ENCODE measurements at regions not wholly inside any gene's neighbourhood (a gene's known extent, or its start where the extent isn't known, plus 50 kb on each side); places are given as distances from the start of the nearest gene placed in this dataset.
A peak's percentile ranks its signal among the peaks of the same experiment; 100 is the strongest.

DNA sequence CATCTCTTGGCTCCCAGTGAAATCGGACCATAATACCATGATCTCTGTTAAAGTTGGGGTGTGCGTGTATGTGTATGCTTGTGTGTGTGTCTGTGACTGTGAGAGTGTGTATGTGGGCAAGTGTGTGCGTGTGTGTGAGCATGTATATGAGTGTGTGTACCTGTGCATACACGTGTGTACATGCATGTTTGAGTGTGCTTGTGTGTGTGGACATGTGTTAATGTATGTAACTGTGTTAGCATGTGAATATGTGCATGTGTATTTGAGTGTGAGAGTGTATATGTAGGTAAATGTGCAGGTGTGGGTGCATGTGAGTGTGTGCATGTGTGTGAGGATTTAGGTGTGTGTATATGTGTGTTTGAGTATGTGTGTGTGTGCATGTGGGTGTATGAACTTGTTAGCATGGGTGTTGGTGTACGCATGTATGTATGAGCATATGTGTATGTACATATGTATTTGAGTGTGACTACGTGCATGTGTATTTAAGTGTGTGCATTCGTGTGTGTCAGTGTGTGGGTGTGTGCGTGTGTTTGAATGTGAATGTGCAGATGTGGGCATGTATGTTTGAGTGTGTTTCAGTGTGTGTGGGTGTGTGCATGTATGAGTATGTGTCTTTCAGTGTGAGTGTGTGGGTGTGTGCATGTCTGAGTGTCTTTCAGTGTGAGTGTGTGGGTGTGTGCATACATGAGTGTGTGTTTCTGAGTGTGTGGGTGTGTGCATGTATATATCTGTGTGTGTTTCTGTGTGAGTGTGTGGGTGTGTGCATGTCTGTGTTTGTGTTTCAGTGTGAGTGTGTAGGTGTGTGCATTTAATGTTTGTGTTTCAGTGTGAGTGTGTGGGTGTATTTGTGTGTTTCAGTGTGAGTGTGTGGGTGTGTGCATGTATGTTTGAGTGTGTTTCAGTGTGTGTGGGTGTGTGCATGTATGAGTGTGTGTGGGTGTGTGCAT lies 183.2 kb downstream of the SOX9 start:
- no peaks in the 10 kb centered on the region for H3K9me3 ChIP-seq (ENCODE audit: control insufficient read depth, insufficient read depth, low read length)
- peaks cover 21% of the 10 kb centered on the region for H3K4me1 ChIP-seq (ENCODE audit: control insufficient read depth, insufficient read depth, low read length)
- no peak overlapping the region for H3K4me3 ChIP-seq (ENCODE audit: low read depth, low read length)
- no peaks in the 10 kb centered on the region for H3K27me3 ChIP-seq (ENCODE audit: control insufficient read depth, insufficient read depth, low read length)
- no peaks in the 10 kb centered on the region for H3K36me3 ChIP-seq (ENCODE audit: control insufficient read depth, insufficient read depth, low read length)
- no peak overlapping the region for H3K27ac ChIP-seq (ENCODE audit: low read depth, low read length)
- 83% methylated on average over 8 of the region's 8 CpGs for WGBS (ENCODE audit: insufficient coverage)
- no peak for DNase-seq (ENCODE audit: low read depth in 4 of 6, low spot score in 6 of 6)

GRCh38 chr17:72304859-72305258 lies 184.0 kb downstream of the SOX9 start:
- Histone ChIP-seq H3K27me3 (ENCODE audit: control insufficient read depth, insufficient read depth, low read length) (no peaks in the 10 kb centered on the region), H3K36me3 (ENCODE audit: control insufficient read depth, insufficient read depth, low read length) (no peaks in the 10 kb centered on the region), H3K27ac (ENCODE audit: low read depth, low read length) (no peak overlapping the region), H3K9me3 (ENCODE audit: control insufficient read depth, insufficient read depth, low read length) (no peaks in the 10 kb centered on the region), H3K4me3 (ENCODE audit: low read depth, low read length) (no peak overlapping the region), H3K4me1 (ENCODE audit: control insufficient read depth, insufficient read depth, low read length) (peaks cover 16% of the 10 kb centered on the region)
- no peak for DNase-seq (ENCODE audit: low read depth in 4 of 6, low spot score in 6 of 6)
- 93% methylated on average over 8 of the region's 10 CpGs for WGBS (ENCODE audit: insufficient coverage)

GRCh38 chr17:72305472-72305871 lies 184.7 kb downstream of the SOX9 start:
- Histone ChIP-seq H3K4me1 (ENCODE audit: control insufficient read depth, insufficient read depth, low read length) (peaks cover 12% of the 10 kb centered on the region), H3K36me3 (ENCODE audit: control insufficient read depth, insufficient read depth, low read length) (no peaks in the 10 kb centered on the region), H3K9me3 (ENCODE audit: control insufficient read depth, insufficient read depth, low read length) (no peaks in the 10 kb centered on the region), H3K27me3 (ENCODE audit: control insufficient read depth, insufficient read depth, low read length) (no peaks in the 10 kb centered on the region), H3K27ac (ENCODE audit: low read depth, low read length) (peak overlapping the region; percentile 3), H3K4me3 (ENCODE audit: low read depth, low read length) (no peak overlapping the region)
- DNase-seq (ENCODE audit: low read depth in 4 of 6, low spot score in 6 of 6), result no peak
- 40% methylated on average over 1 of the region's 6 CpGs for WGBS (ENCODE audit: insufficient coverage)

DNA sequence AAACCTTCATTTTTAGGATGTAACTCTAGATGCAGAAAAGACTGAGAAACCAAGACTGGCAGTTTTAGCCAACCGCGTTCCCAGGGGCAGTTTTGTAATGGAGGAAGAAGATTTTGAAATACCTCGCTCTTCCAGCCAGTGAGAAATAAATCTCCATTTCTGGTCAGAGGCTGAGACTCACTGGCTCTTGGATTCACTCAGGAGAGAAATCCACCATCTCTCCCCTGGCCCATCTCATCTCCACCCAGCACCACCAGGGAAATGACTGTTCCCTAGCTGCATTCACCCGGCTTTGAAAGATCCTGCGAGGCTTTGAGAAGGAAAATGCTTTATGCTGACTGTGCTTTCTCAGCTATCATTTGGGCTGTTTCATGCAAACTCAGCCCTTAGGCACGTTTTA lies 185.2 kb downstream of the SOX9 start:
- no peak for DNase-seq (ENCODE audit: low read depth in 4 of 6, low spot score in 6 of 6)
- Histone ChIP-seq H3K27ac (ENCODE audit: low read depth, low read length) (peak overlapping the region; percentile 3), H3K27me3 (ENCODE audit: control insufficient read depth, insufficient read depth, low read length) (no peaks in the 10 kb centered on the region), H3K9me3 (ENCODE audit: control insufficient read depth, insufficient read depth, low read length) (no peaks in the 10 kb centered on the region), H3K4me1 (ENCODE audit: control insufficient read depth, insufficient read depth, low read length) (peaks cover 12% of the 10 kb centered on the region), H3K36me3 (ENCODE audit: control insufficient read depth, insufficient read depth, low read length) (no peaks in the 10 kb centered on the region), H3K4me3 (ENCODE audit: low read depth, low read length) (no peak overlapping the region)
- 23% methylated on average over 3 of the region's 6 CpGs for WGBS (ENCODE audit: insufficient coverage)

DNA sequence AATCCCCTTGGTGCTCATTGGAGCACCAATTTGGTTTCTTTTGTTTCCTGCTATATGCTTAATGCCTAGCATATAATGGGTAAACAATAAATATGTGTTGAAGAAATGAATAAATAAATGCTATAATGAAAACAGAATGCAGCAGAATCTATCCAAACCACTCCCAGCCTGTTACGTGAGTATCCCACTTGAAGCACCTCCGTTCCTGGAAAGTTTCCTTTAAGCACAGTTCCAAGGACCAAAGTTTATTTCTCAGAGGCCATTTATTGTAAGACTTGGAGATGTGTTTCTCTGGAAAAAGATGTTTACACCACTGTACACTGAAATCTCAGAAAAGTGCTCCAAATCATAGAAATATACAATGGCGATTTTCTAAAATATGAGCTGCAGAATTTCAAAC lies 187.0 kb downstream of the SOX9 start:
- Histone ChIP-seq H3K27ac (ENCODE audit: low read depth, low read length) (no peak overlapping the region), H3K9me3 (ENCODE audit: control insufficient read depth, insufficient read depth, low read length) (no peaks in the 10 kb centered on the region), H3K36me3 (ENCODE audit: control insufficient read depth, insufficient read depth, low read length) (no peaks in the 10 kb centered on the region), H3K4me1 (ENCODE audit: control insufficient read depth, insufficient read depth, low read length) (peaks cover 6% of the 10 kb centered on the region), H3K27me3 (ENCODE audit: control insufficient read depth, insufficient read depth, low read length) (no peaks in the 10 kb centered on the region), H3K4me3 (ENCODE audit: low read depth, low read length) (no peak overlapping the region)
- WGBS (ENCODE audit: insufficient coverage), result no CpG with 5 or more reads among the region's 3 CpGs
- no peak for DNase-seq (ENCODE audit: low read depth in 4 of 6, low spot score in 6 of 6)

GRCh38 chr17:72308744-72309385 lies 188.0 kb downstream of the SOX9 start:
- no peak overlapping the region for H3K4me3 ChIP-seq (ENCODE audit: low read depth, low read length)
- peaks cover 6% of the 10 kb centered on the region for H3K4me1 ChIP-seq (ENCODE audit: control insufficient read depth, insufficient read depth, low read length)
- no peak for DNase-seq (ENCODE audit: low read depth in 4 of 6, low spot score in 6 of 6)
- H3K9me3 ChIP-seq (ENCODE audit: control insufficient read depth, insufficient read depth, low read length), result no peaks in the 10 kb centered on the region
- H3K36me3 ChIP-seq (ENCODE audit: control insufficient read depth, insufficient read depth, low read length), result no peaks in the 10 kb centered on the region
- H3K27ac ChIP-seq (ENCODE audit: low read depth, low read length), result no peak overlapping the region
- 69% methylated on average over 3 of the region's 5 CpGs for WGBS (ENCODE audit: insufficient coverage)
- no peaks in the 10 kb centered on the region for H3K27me3 ChIP-seq (ENCODE audit: control insufficient read depth, insufficient read depth, low read length)

GRCh38 chr17:72311004-72311403 lies 190.2 kb downstream of the SOX9 start:
- no peaks in the 10 kb centered on the region for H3K36me3 ChIP-seq (ENCODE audit: control insufficient read depth, insufficient read depth, low read length)
- no peaks in the 10 kb centered on the region for H3K4me1 ChIP-seq (ENCODE audit: control insufficient read depth, insufficient read depth, low read length)
- no peak overlapping the region for H3K4me3 ChIP-seq (ENCODE audit: low read depth, low read length)
- no peak overlapping the region for H3K27ac ChIP-seq (ENCODE audit: low read depth, low read length)
- no peaks in the 10 kb centered on the region for H3K9me3 ChIP-seq (ENCODE audit: control insufficient read depth, insufficient read depth, low read length)
- whole genome bisulfite sequencing (ENCODE audit: insufficient coverage), result no CpG with 5 or more reads among the region's 1 CpG
- DNase-seq (ENCODE audit: low read depth in 4 of 6, low spot score in 6 of 6), result no peak
- H3K27me3 ChIP-seq (ENCODE audit: control insufficient read depth, insufficient read depth, low read length), result no peaks in the 10 kb centered on the region

DNA sequence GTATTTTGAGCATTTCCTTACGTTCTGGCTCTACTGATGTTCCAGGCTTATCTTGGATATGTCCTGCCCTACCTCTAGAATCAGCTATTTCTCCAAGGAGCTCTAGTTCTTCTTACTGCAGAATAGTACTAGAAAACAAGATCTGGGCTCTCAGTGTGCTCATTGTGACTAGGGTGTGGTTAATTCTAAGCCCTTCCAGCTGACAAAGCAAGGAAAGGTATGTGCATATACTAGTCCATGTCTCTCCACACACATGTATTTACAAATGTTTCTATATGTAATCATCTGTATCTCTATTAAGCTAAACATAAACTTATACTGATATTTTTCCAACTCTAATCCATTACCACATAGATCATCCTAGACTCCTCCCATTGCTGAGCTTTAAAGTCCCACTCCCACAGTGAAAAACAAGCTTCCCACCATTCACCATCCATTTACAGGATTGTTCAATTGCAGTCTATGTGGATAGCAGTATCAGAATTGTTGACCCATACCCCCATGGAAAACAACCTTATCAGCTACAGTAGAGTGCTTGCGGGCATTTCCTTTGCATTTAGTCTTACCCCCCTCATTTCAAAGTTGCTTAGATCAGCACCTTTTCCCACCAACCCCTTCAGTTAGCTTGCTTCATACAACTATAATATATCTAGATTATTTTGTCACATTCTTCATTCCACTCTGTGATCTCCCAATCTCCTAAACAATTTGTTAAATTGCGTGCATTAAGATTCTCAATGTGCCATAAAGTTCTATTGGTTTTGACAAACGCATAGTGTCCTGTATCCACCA lies 194.5 kb downstream of the SOX9 start:
- Histone ChIP-seq H3K9me3 (ENCODE audit: control insufficient read depth, insufficient read depth, low read length) (no peaks in the 10 kb centered on the region), H3K27me3 (ENCODE audit: control insufficient read depth, insufficient read depth, low read length) (no peaks in the 10 kb centered on the region), H3K4me3 (ENCODE audit: low read depth, low read length) (no peak overlapping the region), H3K4me1 (ENCODE audit: control insufficient read depth, insufficient read depth, low read length) (no peaks in the 10 kb centered on the region), H3K27ac (ENCODE audit: low read depth, low read length) (no peak overlapping the region), H3K36me3 (ENCODE audit: control insufficient read depth, insufficient read depth, low read length) (no peaks in the 10 kb centered on the region)
- no peak for DNase-seq (ENCODE audit: low read depth in 4 of 6, low spot score in 6 of 6)
- 85% methylated on average over 4 of the region's 4 CpGs for WGBS (ENCODE audit: insufficient coverage)

DNA sequence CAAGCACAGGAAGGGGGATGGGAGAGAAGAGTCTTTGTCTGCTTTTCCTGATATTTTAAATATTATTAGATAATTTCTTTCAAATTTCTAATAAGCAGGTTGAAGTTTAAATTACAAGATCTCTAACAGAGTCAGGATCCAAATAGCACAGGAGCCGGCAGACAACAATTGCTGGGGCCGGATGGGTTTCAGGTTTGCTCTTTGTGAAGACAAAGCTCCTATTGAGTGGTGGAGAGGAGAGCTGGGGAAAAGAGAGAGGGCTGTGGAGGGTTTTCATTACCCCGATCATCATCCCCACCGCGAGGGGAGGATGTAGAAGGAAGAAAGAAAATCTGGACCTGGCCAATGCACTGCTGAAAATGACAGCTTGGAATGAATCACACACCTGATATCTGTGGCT lies 197.3 kb downstream of the SOX9 start:
- Histone ChIP-seq H3K9me3 (ENCODE audit: control insufficient read depth, insufficient read depth, low read length) (no peaks in the 10 kb centered on the region), H3K27me3 (ENCODE audit: control insufficient read depth, insufficient read depth, low read length) (no peaks in the 10 kb centered on the region)
- DNase-seq (ENCODE audit: low read depth in 4 of 6, low spot score in 6 of 6), result no peak

More for the DNA sequence above, 197.3 kb downstream of the SOX9 start:
- WGBS (ENCODE audit: insufficient coverage), result 34% methylated on average over 3 of the region's 5 CpGs
- no peak overlapping the region for H3K27ac ChIP-seq (ENCODE audit: low read depth, low read length)
- H3K4me3 ChIP-seq (ENCODE audit: low read depth, low read length), result no peak overlapping the region
- no peaks in the 10 kb centered on the region for H3K4me1 ChIP-seq (ENCODE audit: control insufficient read depth, insufficient read depth, low read length)
- no peaks in the 10 kb centered on the region for H3K36me3 ChIP-seq (ENCODE audit: control insufficient read depth, insufficient read depth, low read length)
